Common myeloid progenitor, CD34-positive (primary cell): ENCODE measurements at regions not wholly inside any gene's neighbourhood (a gene's known extent, or its start where the extent isn't known, plus 50 kb on each side); places are given as distances from the start of the nearest gene placed in this dataset.
A peak's percentile ranks its signal among the peaks of the same experiment; 100 is the strongest.

Experiments used
- CTCF ChIA-PET: fragments of 350-600 bp; sonication (Branson Sonifier 250); formaldehyde crosslinking; loops from one replicate; lab custom pipeline; 2021; ENCODE audit warnings: antibody characterized with exemption; lab: Charles Lee
- POLR2A ChIA-PET: fragments of 350-600 bp; sonication (Branson Sonifier 250); formaldehyde crosslinking; loops from one replicate; lab custom pipeline; 2021; ENCODE audit warnings: antibody characterized with exemption; lab: Charles Lee
- DNase-seq, 3 donors: peaks; one replicate each; pipeline versions ENCODE4 v3.0.0 to v3.0.0-alpha.2; 2013
- H3K27ac ChIP-seq, 2 experiments: 1 replicate in 1 of 2; 2 replicates in 1 of 2; pipeline ENCODE4 v1.7.0; 2013; ENCODE audit warnings: inconsistent platforms in 2 of 2, low read length in 2 of 2, mild to moderate bottlenecking in 2 of 2, low read depth in 1 of 2, moderate library complexity in 1 of 2; ENCODE audit not compliant: severe bottlenecking in 2 of 2, insufficient read depth in 1 of 2, poor library complexity in 1 of 2
- H3K27me3 ChIP-seq, 5 experiments: replicated peaks in 2 of 5; 1 replicate in 3 of 5; 2 replicates in 2 of 5; pipeline versions ENCODE4 v1.6.1 to v1.7.0; 2013; ENCODE audit warnings: low read length in 4 of 5, mild to moderate bottlenecking in 2 of 5, moderate library complexity in 2 of 5, inconsistent platforms in 1 of 5; ENCODE audit not compliant: insufficient read depth in 5 of 5, control insufficient read depth in 4 of 5
- H3K36me3 ChIP-seq, 4 experiments: 1 replicate in 2 of 4; 2 replicates in 2 of 4; pipeline versions ENCODE4 v1.6.1 to v1.7.0; 2013; ENCODE audit warnings: low read length in 3 of 4, control low read depth in 1 of 4, mild to moderate bottlenecking in 1 of 4; ENCODE audit not compliant: control insufficient read depth in 4 of 4, insufficient read depth in 4 of 4
- H3K4me1 ChIP-seq, 4 experiments: 1 replicate in 3 of 4; 2 replicates in 1 of 4; pipeline versions ENCODE4 v1.6.1 to v1.7.1; 2013; ENCODE audit warnings: low read length in 3 of 4, mild to moderate bottlenecking in 3 of 4, control low read depth in 1 of 4, inconsistent platforms in 1 of 4, moderate library complexity in 1 of 4; ENCODE audit not compliant: control insufficient read depth in 4 of 4, insufficient read depth in 4 of 4; ENCODE audit errors: control extremely low read depth in 1 of 4
- H3K4me3 ChIP-seq, 7 experiments: 1 replicate in 4 of 7; 2 replicates in 3 of 7; pipeline versions ENCODE4 v1.5.1 to v1.7.0; 2013; ENCODE audit warnings: mild to moderate bottlenecking in 7 of 7, low read length in 6 of 7, moderate library complexity in 6 of 7, inconsistent platforms in 2 of 7, low read depth in 2 of 7, control low read depth in 1 of 7; ENCODE audit not compliant: insufficient read depth in 4 of 7, control insufficient read depth in 1 of 7; ENCODE audit errors: extremely low read depth in 1 of 7
- H3K9me3 ChIP-seq, 5 experiments: 1 replicate in 4 of 5; 2 replicates in 1 of 5; pipeline versions ENCODE4 v1.6.1 to v1.7.1; 2013; ENCODE audit warnings: low read length in 4 of 5, mild to moderate bottlenecking in 2 of 5, inconsistent platforms in 1 of 5, low read depth in 1 of 5, moderate library complexity in 1 of 5; ENCODE audit not compliant: control insufficient read depth in 4 of 5, insufficient read depth in 2 of 5; ENCODE audit errors: control extremely low read depth in 1 of 5
- WGBS: methylation state at CpG from one replicate; pipeline ENCODE4 v1.1.5; 2013; ENCODE audit not compliant: insufficient coverage; 5-methylcytosine and 5-hydroxymethylcytosine counted together

GRCh38 chr2:8550937-8551621 lies 130.8 kb upstream of the ID2 start:
- POLR2A ChIA-PET: no interaction called here
- Histone ChIP-seq H3K4me3 (no peak overlapping the region), H3K36me3 (no peaks in the 10 kb centered on the region), H3K27ac (no peak overlapping the region), H3K27me3 (no peaks in the 10 kb centered on the region), H3K9me3 (peaks cover 0 to 7% (median 0%) of the 10 kb centered on the region in 5 experiments), H3K4me1 (peaks cover 3 to 37% (median 21%) of the 10 kb centered on the region in 4 experiments)
- CTCF ChIA-PET: no interaction called here
- WGBS: 92% methylated on average over 14 of the region's 14 CpGs
- no peak for DNase-seq

- ChIA-PET CTCF (no interaction called here), POLR2A (no interaction called here)
- H3K36me3 ChIP-seq: no peaks in the 10 kb centered on the region
- H3K9me3 ChIP-seq: peaks cover 0 to 7% (median 0%) of the 10 kb centered on the region in 5 experiments
- H3K4me3 ChIP-seq: no peak overlapping the region
- no peak overlapping the region for H3K27ac ChIP-seq
- peak in 2 of 3 donors; percentile 63 to 78 for DNase-seq
- peaks cover under 1 to 32% (median 16%) of the 10 kb centered on the region in 4 experiments for H3K4me1 ChIP-seq
- H3K27me3 ChIP-seq: no peaks in the 10 kb centered on the region
- 44% methylated on average over 8 of the region's 8 CpGs for WGBS
These were observed 130.2 kb upstream of the ID2 start for GRCh38 chr2:8551622-8552074.

- H3K4me1 ChIP-seq: peaks cover 0 to 25% (median 10%) of the 10 kb centered on the region in 4 experiments
- POLR2A ChIA-PET: interaction anchor here (0.6 kb wide), 2 partner anchors 60 to 491 kb away, joined by 3 to 5 read pairs; no protein-coding TSS in a partner anchor
- DNase-seq: no peak
- WGBS: 96% methylated on average over 14 of the region's 17 CpGs
- H3K36me3 ChIP-seq: no peaks in the 10 kb centered on the region
- no peak overlapping the region for H3K27ac ChIP-seq
- no peaks in the 10 kb centered on the region for H3K27me3 ChIP-seq
- CTCF ChIA-PET: interaction anchor here (1.1 to 2.3 kb wide), 3 partner anchors 22 to 34 kb away, joined by 3 to 10 read pairs (median 6); no protein-coding TSS in a partner anchor
- no peak overlapping the region for H3K4me3 ChIP-seq
- H3K9me3 ChIP-seq: peaks cover 0 to 7% (median 0%) of the 10 kb centered on the region in 5 experiments
These were observed 129.5 kb upstream of the ID2 start for GRCh38 chr2:8552293-8552801.

- CTCF ChIA-PET: interaction anchor here (1.1 to 2.3 kb wide), 7 partner anchors 9 to 120 kb away, joined by 3 to 10 read pairs (median 3); no protein-coding TSS in a partner anchor
- POLR2A ChIA-PET: no interaction called here
These were observed 128.2 kb upstream of the ID2 start for GRCh38 chr2:8553643-8554042.

GRCh38 chr2:8554296-8554806 lies 127.5 kb upstream of the ID2 start:
- DNase-seq: no peak
- Histone ChIP-seq H3K4me1 (peaks cover 0 to 12% (median 8%) of the 10 kb centered on the region in 4 experiments), H3K9me3 (peaks cover 0 to 19% (median 6%) of the 10 kb centered on the region in 5 experiments), H3K27me3 (no peaks in the 10 kb centered on the region), H3K27ac (no peak overlapping the region), H3K36me3 (no peaks in the 10 kb centered on the region), H3K4me3 (no peak overlapping the region)
- ChIA-PET POLR2A (no interaction called here), CTCF (interaction anchor here (1.1 to 2.3 kb wide), 4 partner anchors 9 to 120 kb away, joined by 3 to 10 read pairs (median 3); no protein-coding TSS in a partner anchor)
- 97% methylated on average over 9 of the region's 9 CpGs for WGBS

More at GRCh38 chr2:8553643-8554042, 128.2 kb upstream of the ID2 start:
- Histone ChIP-seq H3K4me3 (no peak overlapping the region), H3K9me3 (peaks cover 0 to 15% (median 5%) of the 10 kb centered on the region in 5 experiments), H3K36me3 (no peaks in the 10 kb centered on the region), H3K27ac (no peak overlapping the region), H3K27me3 (no peaks in the 10 kb centered on the region), H3K4me1 (peaks cover 0 to 14% (median 9%) of the 10 kb centered on the region in 4 experiments)
- WGBS: 100% methylated on average over 2 of the region's 4 CpGs
- no peak for DNase-seq

- CTCF ChIA-PET: no interaction called here
- Histone ChIP-seq H3K36me3 (no peaks in the 10 kb centered on the region), H3K27me3 (no peaks in the 10 kb centered on the region), H3K27ac (no peak overlapping the region), H3K4me1 (peaks cover 0 to 12% (median 8%) of the 10 kb centered on the region in 4 experiments), H3K9me3 (peaks cover 0 to 21% (median 6%) of the 10 kb centered on the region in 5 experiments), H3K4me3 (no peak overlapping the region)
- POLR2A ChIA-PET: interaction anchor here (0.6 kb wide), 1 partner anchor 277 kb away, joined by 3 read pairs; no protein-coding TSS in a partner anchor
- 100% methylated on average over 1 of the region's 2 CpGs for WGBS
- no peak for DNase-seq
These were observed 126.3 kb upstream of the ID2 start for GRCh38 chr2:8555543-8555942.
